GM12875 (cell line): ENCODE measurements at regions not wholly inside any gene's neighbourhood (a gene's known extent, or its start where the extent isn't known, plus 50 kb on each side); places are given as distances from the start of the nearest gene placed in this dataset.
"Not testable (repeated sequence)": the region's sequence is repeated elsewhere in the genome, so short reads cannot be mapped to it uniquely, and the experiment has no call there.

Experiments used
- H3K4me3 ChIP-seq: one replicate; pipeline ENCODE4 v1.5.1; 2011; ENCODE audit warnings: low read depth, low read length, control low read depth
- CTCF ChIP-seq: IDR thresholded peaks from 2 replicates; pipeline ENCODE4 v1.5.1; 2011; ENCODE audit warnings: low read depth, mild to moderate bottlenecking, control low read depth, inconsistent platforms, low read length, moderate library complexity, borderline replicate concordance; ENCODE audit not compliant: insufficient read depth

DNA sequence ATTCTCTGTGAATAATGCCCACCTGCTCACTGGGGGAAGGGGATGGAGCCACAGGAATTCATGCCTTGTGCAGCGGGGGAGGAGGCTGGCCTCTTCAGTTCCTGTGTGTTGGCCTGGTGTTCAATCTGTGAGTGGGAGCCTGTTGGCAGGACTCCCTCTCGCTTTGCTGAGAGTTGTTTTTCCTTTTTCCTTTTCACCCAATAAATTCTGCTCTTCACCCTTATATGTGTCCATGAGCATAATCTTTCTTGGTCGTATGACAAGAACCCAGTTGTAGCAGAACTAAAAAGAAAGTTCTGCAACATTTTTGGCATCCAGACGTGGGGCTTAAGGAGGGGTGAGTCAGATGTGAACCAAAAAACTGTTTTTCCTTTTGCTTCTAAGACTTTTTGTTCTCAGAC, 235.2 kb upstream of the HDX start:
- H3K4me3 ChIP-seq: no peak overlapping the region
- no peak for TF ChIP-seq CTCF

- H3K4me3 ChIP-seq: no peak overlapping the region
- TF ChIP-seq CTCF: no peak
Measured at GRCh38 chrX:84747516-84747915, 245.3 kb upstream of the HDX start.

DNA sequence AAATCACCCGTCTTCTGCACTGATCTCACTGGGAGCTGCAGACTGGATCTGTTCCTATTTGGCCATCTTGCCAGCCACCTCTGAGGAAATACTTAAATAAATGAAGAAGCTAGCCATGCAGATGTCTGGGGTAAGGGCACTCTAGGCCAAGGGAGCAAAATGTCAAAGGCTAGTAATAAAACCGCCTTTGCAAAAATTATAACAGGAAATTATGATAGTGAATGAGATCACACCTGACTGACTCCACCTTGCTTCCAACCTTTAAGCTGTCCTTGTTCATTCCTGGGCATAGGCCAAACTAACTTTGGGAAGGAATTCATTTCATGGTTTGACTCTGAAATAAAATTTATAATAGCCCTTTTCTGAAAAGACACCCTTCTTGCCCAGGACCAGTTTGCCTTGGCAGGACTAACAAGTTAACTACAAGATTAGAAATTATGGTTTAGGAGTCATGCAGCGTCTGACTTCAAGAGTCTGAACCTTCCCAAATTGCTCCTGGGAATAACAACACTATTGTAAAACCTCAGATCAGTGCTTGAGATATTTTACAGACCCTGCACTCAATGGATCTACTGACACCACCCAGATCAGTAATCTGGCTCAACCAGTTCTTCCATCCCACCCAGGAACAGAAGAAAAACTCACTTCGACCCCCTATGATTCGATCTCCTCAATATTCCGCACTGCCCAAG, 246.9 kb upstream of the HDX start:
- no peak for TF ChIP-seq CTCF
- H3K4me3 ChIP-seq: no peak overlapping the region

DNA sequence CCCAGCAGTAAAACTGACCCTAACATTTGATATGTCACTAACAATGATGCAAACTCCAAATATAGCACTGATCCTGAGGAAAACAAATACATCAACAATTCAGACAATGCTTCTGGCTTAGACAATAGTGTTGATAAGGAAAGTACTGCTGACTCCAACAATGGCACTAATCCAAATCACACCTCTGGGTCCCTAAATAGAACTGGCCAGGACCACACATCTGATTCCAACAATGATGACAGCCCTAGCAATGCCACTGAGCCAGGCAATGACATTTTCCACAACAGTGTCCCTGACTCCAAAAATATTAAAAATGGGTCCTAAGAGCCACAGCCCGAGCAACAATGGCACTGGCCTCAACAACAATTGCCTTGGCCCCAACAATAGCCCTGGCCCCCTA, 243.1 kb upstream of the APOOL start:
- no peak for TF ChIP-seq CTCF
- H3K4me3 ChIP-seq: no peak overlapping the region

DNA sequence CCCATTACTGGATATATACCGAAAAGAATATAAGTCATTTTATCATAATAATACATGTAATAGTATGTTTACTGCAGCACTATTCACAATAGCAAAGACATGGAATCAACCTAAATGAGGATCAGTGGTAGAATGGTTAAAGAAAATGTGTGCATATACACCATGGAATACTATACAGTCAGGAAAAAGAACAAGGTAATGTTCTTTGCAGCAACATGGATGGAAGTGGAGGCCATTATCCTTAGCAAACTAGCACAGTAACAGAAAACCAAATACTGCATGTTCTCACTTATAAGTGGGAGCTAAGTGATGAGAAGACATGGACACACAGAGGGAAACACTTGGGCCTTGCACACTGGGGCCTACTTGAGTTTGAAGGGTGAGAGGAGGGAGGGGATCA, 207.4 kb upstream of the APOOL start:
- no peak overlapping the region for H3K4me3 ChIP-seq
- TF ChIP-seq CTCF: no peak

- no peak for TF ChIP-seq CTCF
- no peak overlapping the region for H3K4me3 ChIP-seq
Measured at GRCh38 chrX:84830836-84831235, 172.8 kb upstream of the APOOL start.

DNA sequence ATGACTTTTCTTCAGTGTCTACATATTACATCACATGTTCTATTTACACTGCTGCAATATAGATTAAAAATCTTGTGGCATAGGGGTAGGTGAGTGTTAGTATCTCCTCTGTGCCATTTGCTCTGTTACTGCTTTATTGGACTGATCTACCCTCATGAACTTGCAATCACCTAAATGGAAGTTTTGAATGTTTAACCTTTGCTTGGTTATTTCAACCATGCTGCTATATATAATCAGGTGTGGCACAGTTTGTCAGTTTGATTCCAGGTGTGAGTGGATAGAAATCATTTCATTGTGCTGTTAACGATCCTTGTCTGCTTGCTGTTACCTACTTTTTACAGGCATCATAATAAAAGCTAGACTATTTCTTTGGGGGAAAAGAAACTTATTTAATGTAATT, 157.1 kb upstream of the APOOL start:
- not testable (repeated sequence) for H3K4me3 ChIP-seq

- not testable (repeated sequence) for H3K4me3 ChIP-seq
Measured at GRCh38 chrX:84851183-84851582, 152.5 kb upstream of the APOOL start.

DNA sequence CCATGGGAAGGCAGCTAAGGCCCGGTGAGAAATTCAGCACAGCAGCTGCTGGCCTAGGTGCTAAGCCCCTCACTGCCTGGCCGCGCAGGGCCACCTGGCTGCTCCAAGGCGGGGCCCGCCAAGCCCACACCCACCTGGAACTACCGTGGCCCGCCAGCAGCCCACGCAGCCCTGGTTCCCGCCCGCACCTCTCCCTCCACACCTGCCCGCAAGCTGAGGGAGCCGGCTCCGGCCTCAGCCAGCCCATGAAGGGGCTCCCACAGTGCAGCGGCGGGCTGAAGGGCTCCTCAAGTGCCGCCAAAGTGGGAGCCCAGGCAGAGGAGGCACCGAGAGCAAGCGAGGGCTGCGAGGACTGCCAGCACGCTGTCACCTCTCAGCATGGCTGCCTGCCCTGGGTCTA, 146.9 kb upstream of the APOOL start:
- H3K4me3 ChIP-seq: not testable (repeated sequence)

- H3K4me3 ChIP-seq: not testable (repeated sequence)
Measured at GRCh38 chrX:84858771-84859170, 144.9 kb upstream of the APOOL start.
